ENCODE measurements at regions not wholly inside any gene's neighbourhood (a gene's known extent, or its start where the extent isn't known, plus 50 kb on each side); places are given as distances from the start of the nearest gene placed in this dataset.
"Not testable (repeated sequence)": the region's sequence is repeated elsewhere in the genome, so short reads cannot be mapped to it uniquely, and the experiment has no call there.

DNA sequence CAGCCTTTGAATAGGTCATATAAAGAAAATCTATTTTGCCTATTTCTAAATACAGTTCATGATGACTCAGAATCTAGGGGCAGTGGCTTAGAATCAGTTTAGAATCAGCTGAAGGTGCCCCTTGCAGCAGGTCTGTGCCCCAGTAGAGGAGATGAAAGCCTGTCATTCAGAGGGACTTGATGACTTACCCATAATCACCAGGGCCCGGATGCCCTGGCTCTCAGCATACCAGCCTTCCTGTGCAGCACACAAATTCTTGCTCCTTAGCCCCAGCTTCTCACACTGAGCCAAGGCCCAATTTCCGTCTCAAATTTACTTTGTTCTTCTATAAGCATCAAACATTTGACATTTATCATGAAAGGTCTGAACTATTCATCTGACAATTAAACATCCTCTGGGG, 83.2 kb upstream of the EOMES start:
- no peaks in the 10 kb centered on the region for H3K9me3 ChIP-seq
- no peaks in the 10 kb centered on the region for H3K4me1 ChIP-seq
- no peak for DNase-seq
- H3K27me3 ChIP-seq, result no peaks in the 10 kb centered on the region
- WGBS, 2 donors, result 69 to 74% methylated on average over 2 of the region's 2 CpGs
- TF ChIP-seq POLR2AphosphoS5 (IDR thresholded peaks at IDR 0.05) (no peak), EP300 (IDR thresholded peaks at IDR 0.05) (no peak), POLR2A (IDR thresholded peaks at IDR 0.05) (no peak)
- TF ChIP-seq, protein P1, sequence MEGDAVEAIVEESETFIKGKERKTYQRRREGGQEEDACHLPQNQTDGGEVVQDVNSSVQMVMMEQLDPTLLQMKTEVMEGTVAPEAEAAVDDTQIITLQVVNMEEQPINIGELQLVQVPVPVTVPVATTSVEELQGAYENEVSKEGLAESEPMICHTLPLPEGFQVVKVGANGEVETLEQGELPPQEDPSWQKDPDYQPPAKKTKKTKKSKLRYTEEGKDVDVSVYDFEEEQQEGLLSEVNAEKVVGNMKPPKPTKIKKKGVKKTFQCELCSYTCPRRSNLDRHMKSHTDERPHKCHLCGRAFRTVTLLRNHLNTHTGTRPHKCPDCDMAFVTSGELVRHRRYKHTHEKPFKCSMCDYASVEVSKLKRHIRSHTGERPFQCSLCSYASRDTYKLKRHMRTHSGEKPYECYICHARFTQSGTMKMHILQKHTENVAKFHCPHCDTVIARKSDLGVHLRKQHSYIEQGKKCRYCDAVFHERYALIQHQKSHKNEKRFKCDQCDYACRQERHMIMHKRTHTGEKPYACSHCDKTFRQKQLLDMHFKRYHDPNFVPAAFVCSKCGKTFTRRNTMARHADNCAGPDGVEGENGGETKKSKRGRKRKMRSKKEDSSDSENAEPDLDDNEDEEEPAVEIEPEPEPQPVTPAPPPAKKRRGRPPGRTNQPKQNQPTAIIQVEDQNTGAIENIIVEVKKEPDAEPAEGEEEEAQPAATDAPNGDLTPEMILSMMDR (IDR thresholded peaks at IDR 0.05), result no peak
- intact Hi-C loops (cut with DNase I), result no loop called here
- no peaks in the 10 kb centered on the region for H3K36me3 ChIP-seq
- no peak overlapping the region for H3K4me3 ChIP-seq
- H3K27ac ChIP-seq, result no peak overlapping the region

- WGBS, 2 donors, result 33 to 55% methylated on average over 1 of the region's 1 CpG
- Histone ChIP-seq H3K9me3 (no peaks in the 10 kb centered on the region), H3K27me3 (no peaks in the 10 kb centered on the region), H3K36me3 (no peaks in the 10 kb centered on the region), H3K4me1 (no peaks in the 10 kb centered on the region), H3K27ac (no peak overlapping the region), H3K4me3 (no peak overlapping the region)
- intact Hi-C loops (cut with DNase I), result no loop called here
- TF ChIP-seq POLR2A (IDR thresholded peaks at IDR 0.05) (no peak), POLR2AphosphoS5 (IDR thresholded peaks at IDR 0.05) (no peak)
- TF ChIP-seq, protein P1 (IDR thresholded peaks at IDR 0.05), result no peak
- no peak for DNase-seq
Observed at GRCh38 chr3:27813255-27813654, 91.1 kb upstream of the EOMES start.

GRCh38 chr3:27821609-27822008, 99.5 kb upstream of the EOMES start:
- 94 to 96% methylated on average over 21 to 23 of the region's 23 CpGs for WGBS, 2 donors
- H3K27me3 ChIP-seq; DNase-seq; intact Hi-C loops (cut with DNase I); H3K36me3 ChIP-seq; H3K4me3 ChIP-seq; H3K27ac ChIP-seq; H3K9me3 ChIP-seq; H3K4me1 ChIP-seq: not testable (repeated sequence)

- H3K4me3 ChIP-seq, result no peak overlapping the region
- TF ChIP-seq, protein P1 (IDR thresholded peaks at IDR 0.05), result no peak
- TF ChIP-seq EP300 (IDR thresholded peaks at IDR 0.05), result no peak
- TF ChIP-seq POLR2A (IDR thresholded peaks at IDR 0.05), result no peak
- no peak for TF ChIP-seq POLR2AphosphoS5 (IDR thresholded peaks at IDR 0.05)
- no peaks in the 10 kb centered on the region for H3K4me1 ChIP-seq
- WGBS, 2 donors, result 79 to 82% methylated on average over 6 of the region's 6 CpGs
- DNase-seq, result no peak
- H3K36me3 ChIP-seq, result no peaks in the 10 kb centered on the region
- H3K27ac ChIP-seq, result no peak overlapping the region
- intact Hi-C loops (cut with DNase I), result no loop called here
- H3K9me3 ChIP-seq, result no peaks in the 10 kb centered on the region
- H3K27me3 ChIP-seq, result no peaks in the 10 kb centered on the region
Observed at GRCh38 chr3:27824312-27825200, 102.4 kb upstream of the EOMES start.

- DNase-seq, result no peak
- TF ChIP-seq POLR2AphosphoS5 (IDR thresholded peaks at IDR 0.05) (no peak), POLR2A (IDR thresholded peaks at IDR 0.05) (no peak), EP300 (IDR thresholded peaks at IDR 0.05) (no peak)
- TF ChIP-seq, protein P1 (IDR thresholded peaks at IDR 0.05), result no peak
- Histone ChIP-seq H3K4me3 (no peak overlapping the region), H3K27ac (no peak overlapping the region), H3K4me1 (no peaks in the 10 kb centered on the region), H3K36me3 (no peaks in the 10 kb centered on the region), H3K27me3 (no peaks in the 10 kb centered on the region), H3K9me3 (no peaks in the 10 kb centered on the region)
- intact Hi-C loops (cut with DNase I), result no loop called here
Observed at GRCh38 chr3:27826448-27826847, 104.3 kb upstream of the EOMES start.
